GM13977 (cell line): ENCODE measurements at regions not wholly inside any gene's neighbourhood (a gene's known extent, or its start where the extent isn't known, plus 50 kb on each side); places are given as distances from the start of the nearest gene placed in this dataset.

ENCODE experiments used
- DNase-seq: peaks from one replicate; pipeline ENCODE4 v3.0.0; 2012; ENCODE audit warnings: low spot score
- in situ Hi-C: fragments of 300-500 bp; cut with MboI; formaldehyde crosslinking; loops from one replicate; pipeline ENCODE4 v1.12.0; 2022; ENCODE audit warnings: low sequenced_read_pairs, low pct_unique_long_range_greater_than_20kb, mixed read lengths, inconsistent platforms; ENCODE audit not compliant: unreplicated experiment
- TF ChIP-seq, protein P1 (sequence below): IDR thresholded peaks from 2 replicates; pipeline ENCODE4 v1.5.1; 2012; ENCODE audit warnings: mild to moderate bottlenecking, control low read depth; ENCODE audit not compliant: insufficient read depth; ENCODE audit errors: extremely low read depth, missing control alignments

DNA sequence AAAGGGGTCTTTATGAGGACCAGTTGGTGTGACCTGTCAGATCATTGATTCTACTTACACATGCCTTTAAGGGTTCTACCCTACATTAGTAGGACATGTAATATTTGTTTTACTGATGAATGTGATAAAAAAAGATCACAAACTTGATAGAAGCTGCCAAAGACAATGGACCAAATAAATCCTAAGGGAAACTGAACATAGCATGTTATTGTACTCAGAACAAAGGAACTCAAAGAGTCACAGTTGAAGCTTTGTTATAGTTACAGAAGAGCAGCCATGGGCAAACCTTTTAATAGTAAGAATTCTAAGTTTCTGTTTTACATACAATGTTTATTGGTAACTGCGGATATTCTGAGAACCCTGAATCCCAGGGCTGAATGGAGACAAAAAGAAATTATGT lies 780.1 kb downstream of the SLITRK6 start:
- DNase-seq = no peak
- TF ChIP-seq, protein P1, sequence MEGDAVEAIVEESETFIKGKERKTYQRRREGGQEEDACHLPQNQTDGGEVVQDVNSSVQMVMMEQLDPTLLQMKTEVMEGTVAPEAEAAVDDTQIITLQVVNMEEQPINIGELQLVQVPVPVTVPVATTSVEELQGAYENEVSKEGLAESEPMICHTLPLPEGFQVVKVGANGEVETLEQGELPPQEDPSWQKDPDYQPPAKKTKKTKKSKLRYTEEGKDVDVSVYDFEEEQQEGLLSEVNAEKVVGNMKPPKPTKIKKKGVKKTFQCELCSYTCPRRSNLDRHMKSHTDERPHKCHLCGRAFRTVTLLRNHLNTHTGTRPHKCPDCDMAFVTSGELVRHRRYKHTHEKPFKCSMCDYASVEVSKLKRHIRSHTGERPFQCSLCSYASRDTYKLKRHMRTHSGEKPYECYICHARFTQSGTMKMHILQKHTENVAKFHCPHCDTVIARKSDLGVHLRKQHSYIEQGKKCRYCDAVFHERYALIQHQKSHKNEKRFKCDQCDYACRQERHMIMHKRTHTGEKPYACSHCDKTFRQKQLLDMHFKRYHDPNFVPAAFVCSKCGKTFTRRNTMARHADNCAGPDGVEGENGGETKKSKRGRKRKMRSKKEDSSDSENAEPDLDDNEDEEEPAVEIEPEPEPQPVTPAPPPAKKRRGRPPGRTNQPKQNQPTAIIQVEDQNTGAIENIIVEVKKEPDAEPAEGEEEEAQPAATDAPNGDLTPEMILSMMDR = no peak
- in situ Hi-C loops = no loop called here

DNA sequence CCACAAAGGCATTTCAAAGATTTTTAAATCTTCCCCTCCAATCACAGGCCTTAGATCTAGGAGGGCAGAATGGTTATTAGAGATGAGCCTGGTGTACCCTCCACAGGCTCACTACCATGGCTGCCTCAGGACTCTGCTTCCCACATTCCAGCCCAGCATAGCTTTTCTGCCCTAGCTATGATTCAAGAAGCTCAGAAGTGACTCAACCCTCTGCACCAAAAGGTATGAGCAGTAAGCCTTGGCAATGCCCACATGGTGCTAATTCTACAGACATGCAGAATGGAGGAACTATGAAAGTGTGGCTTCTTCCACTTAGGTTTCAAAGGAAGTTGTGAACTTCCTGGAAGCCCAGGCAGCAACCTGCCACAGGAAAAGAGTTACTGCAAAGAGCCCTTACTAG lies 786.2 kb downstream of the SLITRK6 start:
- no peak for DNase-seq
- in situ Hi-C loops = no loop called here
- TF ChIP-seq, protein P1 = no peak

DNA sequence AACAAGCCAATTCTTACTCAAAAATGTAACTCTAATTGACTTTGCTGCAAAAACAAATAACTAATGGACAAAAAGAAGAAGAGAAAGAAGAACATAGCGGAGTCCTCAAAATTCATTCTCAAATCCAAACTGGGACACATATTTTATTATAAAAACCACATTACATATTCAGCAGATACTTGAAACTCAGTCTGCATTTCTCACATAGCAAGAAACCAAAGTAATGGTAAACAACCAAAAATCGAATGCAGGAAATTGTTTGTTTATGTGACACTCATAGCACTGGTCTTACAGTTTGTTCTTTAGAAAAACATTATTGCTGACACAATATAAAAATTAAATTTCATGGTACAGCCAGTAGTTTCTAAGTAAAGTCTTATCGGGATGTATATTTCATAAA lies 789.8 kb downstream of the SLITRK6 start:
- TF ChIP-seq, protein P1 = no peak
- in situ Hi-C loops = no loop called here
- DNase-seq = no peak

DNA sequence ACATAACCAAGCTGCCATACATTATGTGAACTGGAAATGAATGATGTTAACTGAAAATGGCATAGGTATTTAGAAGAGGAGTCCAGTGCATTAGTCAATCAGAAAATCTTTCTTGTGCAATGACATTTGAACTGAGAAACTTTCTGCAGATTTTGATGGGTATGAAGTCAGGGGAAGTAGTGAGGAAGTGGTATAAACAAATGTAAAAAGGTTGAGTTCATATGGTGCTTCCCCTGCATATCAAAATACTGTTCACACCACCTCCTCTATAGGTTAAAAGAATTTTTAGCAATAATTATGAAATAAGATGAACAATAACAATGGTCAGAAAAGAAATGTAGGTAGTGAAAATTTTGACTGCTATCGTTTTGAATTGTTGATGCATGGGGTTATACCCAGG lies 800.0 kb downstream of the SLITRK6 start:
- TF ChIP-seq, protein P1 = no peak
- no peak for DNase-seq
- in situ Hi-C loops = no loop called here

DNA sequence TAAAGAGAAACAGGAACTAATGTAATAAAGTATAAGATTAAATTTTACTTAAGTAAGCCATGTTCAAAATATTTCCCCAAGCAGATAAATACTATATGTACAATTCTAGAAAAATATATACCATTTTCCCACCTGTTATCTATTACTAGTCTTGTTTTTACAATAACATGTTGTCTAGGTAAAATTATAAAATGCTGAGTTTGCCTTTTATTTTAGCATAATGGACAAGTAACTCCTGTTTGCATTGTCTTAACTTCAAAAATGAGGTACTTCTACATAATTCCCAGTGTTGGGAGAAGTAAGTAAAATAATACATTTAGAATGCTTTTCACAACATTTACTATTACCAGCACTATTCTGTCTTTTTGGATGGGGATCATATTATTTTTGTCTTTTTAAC lies 800.5 kb downstream of the SLITRK6 start:
- in situ Hi-C loops = no loop called here
- no peak for DNase-seq
- TF ChIP-seq, protein P1 = no peak

DNA sequence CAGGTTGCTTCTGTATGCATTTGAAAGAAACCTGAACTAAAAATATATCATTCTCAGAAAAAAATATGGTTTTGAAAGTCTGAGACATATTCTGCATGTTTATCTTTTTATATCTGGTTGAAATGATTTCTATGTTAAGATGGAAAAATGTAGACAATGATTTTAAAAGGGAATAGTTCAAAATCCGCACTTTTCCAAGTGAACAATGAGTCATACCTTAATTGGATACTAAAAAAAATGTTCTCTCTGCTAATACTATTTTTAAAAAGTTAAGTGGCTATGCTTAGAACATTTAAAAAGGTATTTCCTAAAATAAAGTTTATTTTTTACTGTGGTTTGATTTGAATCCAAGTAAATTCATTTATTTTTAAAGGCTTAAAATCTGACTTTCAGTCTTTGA lies 801.4 kb downstream of the SLITRK6 start:
- in situ Hi-C loops = no loop called here
- DNase-seq = no peak
- TF ChIP-seq, protein P1 = no peak

DNA sequence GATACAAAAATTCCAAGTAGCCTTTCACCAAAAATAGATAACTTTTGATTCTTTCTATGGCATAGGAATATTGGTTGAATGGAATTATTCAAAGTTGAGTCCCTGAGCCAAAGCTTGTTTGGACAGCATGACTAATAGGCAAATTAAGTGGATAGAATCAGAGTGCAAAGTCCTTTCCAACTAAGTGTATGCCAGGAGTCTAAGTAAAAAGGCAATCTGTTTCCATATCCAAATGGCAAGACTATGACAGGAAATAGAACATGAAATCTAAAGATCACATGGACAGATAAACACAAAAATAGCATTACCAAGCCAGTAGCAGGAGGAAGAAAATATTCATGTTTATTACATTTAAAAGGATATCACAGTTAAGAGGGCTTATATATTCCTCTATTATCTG lies 804.6 kb downstream of the SLITRK6 start:
- in situ Hi-C loops = no loop called here
- DNase-seq = no peak
- TF ChIP-seq, protein P1 = no peak
